ENCODE measurements at regions not wholly inside any gene's neighbourhood (a gene's known extent, or its start where the extent isn't known, plus 50 kb on each side); places are given as distances from the start of the nearest gene placed in this dataset.

DNA sequence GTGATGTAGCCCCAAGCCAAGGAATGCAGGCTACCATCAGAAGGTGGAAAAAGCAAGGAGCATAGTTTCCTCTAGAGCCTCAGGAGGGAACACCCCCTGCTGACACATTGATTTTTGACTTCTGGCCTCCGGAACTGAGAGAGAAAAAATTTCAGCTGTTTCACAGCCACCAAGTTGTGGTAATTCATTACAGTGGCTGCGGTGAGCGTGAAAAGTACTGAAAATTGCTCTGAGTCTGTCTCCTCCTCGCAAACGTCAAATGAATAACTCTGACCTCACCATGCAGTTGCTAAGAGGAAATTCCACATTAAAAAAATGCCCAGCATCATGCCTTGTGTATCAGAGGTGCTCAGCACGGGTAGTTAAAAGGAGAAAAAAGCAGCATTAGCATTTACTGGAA, 277.9 kb upstream of the MSX2 start:
- no peak for TF ChIP-seq POLR2A (IDR thresholded peaks at IDR 0.05; ENCODE audit: control extremely low read depth in 1 of 2, low read depth in 2 of 2, low read length in 2 of 2)
- no peak for TF ChIP-seq CBX5 (IDR thresholded peaks at IDR 0.05; ENCODE audit: low read depth, low read length)
- no peak for TF ChIP-seq EZH2 (IDR thresholded peaks at IDR 0.05; ENCODE audit: low read depth, low read length, severe bottlenecking)
- TF ChIP-seq KDM5A (IDR thresholded peaks at IDR 0.05; ENCODE audit: low read length): no peak
- no peak for TF ChIP-seq KDM1A (IDR thresholded peaks at IDR 0.05; ENCODE audit: borderline replicate concordance, low read length)
- no peak for TF ChIP-seq CBX8 (IDR thresholded peaks at IDR 0.05; ENCODE audit: borderline replicate concordance, low read depth, low read length)
- no peak for TF ChIP-seq EP300 (IDR thresholded peaks at IDR 0.05; ENCODE audit: borderline replicate concordance in 1 of 2, low read depth in 2 of 2, low read length in 2 of 2)
